ENCODE measurements at regions not wholly inside any gene's neighbourhood (a gene's known extent, or its start where the extent isn't known, plus 50 kb on each side); places are given as distances from the start of the nearest gene placed in this dataset.

DNA sequence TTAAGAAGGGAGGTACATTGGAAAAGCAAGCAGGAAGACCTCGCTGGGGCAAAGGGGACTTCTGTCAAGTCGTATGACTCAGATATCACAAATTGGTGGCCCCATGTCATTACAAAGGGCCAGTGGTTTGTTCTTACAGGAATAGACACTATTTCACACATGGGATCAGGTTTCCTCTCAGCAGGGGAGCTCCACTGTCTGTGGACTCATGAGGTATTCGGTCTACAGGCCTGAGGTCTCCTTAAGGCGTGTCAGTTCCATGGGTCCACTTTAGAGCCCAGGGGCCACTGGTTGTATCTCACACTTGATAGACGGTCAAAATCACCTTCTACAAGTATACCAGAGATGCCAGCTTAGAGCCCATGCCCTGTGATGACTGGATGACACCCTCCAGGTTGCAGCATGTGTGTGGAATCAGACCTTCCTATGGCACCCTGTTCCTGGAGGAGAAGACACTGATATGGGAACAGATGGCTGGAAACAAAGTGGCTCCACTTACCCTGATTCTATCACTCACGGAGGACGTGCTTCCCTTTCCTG, 288.1 kb upstream of the B3GAT1 start:
- ChIA-PET POLR2A (no interaction called here), CTCF (no interaction called here)
- no peak for DNase-seq (ENCODE audit: low read depth, low spot score)
- TF ChIP-seq, protein P1, sequence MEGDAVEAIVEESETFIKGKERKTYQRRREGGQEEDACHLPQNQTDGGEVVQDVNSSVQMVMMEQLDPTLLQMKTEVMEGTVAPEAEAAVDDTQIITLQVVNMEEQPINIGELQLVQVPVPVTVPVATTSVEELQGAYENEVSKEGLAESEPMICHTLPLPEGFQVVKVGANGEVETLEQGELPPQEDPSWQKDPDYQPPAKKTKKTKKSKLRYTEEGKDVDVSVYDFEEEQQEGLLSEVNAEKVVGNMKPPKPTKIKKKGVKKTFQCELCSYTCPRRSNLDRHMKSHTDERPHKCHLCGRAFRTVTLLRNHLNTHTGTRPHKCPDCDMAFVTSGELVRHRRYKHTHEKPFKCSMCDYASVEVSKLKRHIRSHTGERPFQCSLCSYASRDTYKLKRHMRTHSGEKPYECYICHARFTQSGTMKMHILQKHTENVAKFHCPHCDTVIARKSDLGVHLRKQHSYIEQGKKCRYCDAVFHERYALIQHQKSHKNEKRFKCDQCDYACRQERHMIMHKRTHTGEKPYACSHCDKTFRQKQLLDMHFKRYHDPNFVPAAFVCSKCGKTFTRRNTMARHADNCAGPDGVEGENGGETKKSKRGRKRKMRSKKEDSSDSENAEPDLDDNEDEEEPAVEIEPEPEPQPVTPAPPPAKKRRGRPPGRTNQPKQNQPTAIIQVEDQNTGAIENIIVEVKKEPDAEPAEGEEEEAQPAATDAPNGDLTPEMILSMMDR (IDR thresholded peaks at IDR 0.05; ENCODE audit: insufficient read depth, low read length, missing control alignments), result no peak
- no peak overlapping the region for H3K4me3 ChIP-seq (ENCODE audit: low read depth, low read length)

DNA sequence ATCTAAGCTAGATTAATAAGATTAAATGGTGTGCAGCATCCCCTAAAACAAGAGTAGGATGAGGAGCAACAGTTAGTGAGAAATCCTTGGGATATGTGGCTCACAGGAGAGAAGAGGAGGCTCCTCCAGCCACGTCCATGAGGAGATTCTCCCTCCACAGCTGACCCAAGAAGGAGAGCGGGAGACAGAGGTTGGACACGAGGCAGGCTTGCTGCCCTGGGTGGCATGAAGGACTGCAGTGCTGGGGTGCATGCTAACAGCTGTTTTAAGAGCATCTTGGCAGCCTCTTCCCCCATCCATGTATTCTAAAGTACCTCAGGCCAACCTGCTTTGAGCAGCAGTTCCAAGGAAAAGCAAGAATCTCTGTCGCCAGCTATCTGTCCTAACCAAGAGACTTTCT, 284.4 kb upstream of the B3GAT1 start:
- H3K4me3 ChIP-seq (ENCODE audit: low read depth, low read length), result no peak overlapping the region
- DNase-seq (ENCODE audit: low read depth, low spot score), result no peak
- TF ChIP-seq, protein P1 (IDR thresholded peaks at IDR 0.05; ENCODE audit: insufficient read depth, low read length, missing control alignments), result no peak
- CTCF ChIA-PET, result no interaction called here
- POLR2A ChIA-PET, result no interaction called here

DNA sequence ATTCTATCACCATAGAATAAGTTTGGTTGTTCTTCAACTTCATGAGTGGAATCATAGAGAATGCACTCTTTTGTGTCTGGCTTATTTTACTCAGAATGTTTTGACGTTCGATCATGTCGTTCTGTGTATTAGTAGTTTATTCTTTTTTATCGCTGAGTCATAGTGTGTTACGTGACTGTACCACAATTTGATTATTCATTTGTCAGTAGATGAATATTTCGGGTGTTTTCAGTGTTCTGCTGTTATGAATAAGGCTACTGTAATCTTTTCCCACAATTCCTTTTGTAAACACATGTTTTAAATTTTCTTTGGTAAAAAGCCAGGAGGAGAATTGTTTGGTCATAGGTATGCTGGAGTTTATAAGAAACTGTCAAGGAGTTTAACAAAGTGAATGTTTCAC, 279.9 kb upstream of the B3GAT1 start:
- ChIA-PET POLR2A (no interaction called here), CTCF (no interaction called here)
- TF ChIP-seq, protein P1 (IDR thresholded peaks at IDR 0.05; ENCODE audit: insufficient read depth, low read length, missing control alignments), result no peak
- no peak for DNase-seq (ENCODE audit: low read depth, low spot score)
- no peak overlapping the region for H3K4me3 ChIP-seq (ENCODE audit: low read depth, low read length)

DNA sequence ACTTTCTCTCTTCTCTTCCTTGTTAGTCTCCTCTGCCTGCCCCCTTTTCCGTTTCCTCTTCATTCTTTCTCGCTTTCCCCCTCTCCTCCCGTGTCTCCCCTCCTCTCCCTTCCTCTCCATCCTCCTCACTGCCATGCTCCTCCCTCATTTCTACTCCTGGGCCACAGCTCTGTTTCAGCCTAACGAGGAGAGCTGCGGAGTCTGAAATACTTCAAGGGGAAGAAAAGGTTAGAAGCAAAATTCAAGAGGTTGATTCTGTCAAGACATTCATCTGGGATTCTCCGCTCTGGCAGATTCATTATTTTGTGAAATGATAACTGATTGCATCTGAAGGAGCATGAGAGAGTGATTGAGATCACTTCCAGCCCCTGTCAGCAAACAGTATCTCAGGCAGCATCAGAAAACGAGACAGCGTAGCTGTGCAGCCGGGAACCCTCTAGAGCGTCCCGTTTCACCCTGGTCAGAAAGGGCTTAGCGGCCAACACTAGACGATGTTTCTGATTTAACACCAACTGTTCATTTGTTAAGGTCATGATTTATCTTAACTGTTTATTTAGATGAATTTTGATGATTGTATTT, 279.3 kb upstream of the B3GAT1 start:
- ChIA-PET CTCF (no interaction called here), POLR2A (no interaction called here)
- DNase-seq (ENCODE audit: low read depth, low spot score), result no peak
- no peak overlapping the region for H3K4me3 ChIP-seq (ENCODE audit: low read depth, low read length)
- TF ChIP-seq, protein P1 (IDR thresholded peaks at IDR 0.05; ENCODE audit: insufficient read depth, low read length, missing control alignments), result no peak

DNA sequence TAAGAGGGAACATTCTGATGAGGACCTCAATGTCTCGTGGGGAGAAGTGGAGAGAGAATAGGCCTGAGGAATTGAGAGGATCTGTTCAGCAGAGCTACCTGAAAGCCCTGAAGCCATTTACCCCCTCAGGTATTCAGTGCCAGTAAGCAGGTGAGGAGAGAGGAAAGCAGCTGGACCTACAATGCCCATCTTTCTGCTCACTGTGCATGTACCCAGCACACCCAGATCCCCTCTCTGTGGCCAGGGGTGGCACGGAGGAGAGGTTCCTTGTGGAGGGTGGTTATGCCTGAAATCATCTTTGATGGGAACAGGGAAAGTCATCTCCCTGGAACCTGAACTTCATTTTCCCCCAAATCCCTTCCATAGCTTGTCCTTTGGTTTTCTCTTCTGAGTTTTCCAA, 277.8 kb upstream of the B3GAT1 start:
- POLR2A ChIA-PET, result no interaction called here

DNA sequence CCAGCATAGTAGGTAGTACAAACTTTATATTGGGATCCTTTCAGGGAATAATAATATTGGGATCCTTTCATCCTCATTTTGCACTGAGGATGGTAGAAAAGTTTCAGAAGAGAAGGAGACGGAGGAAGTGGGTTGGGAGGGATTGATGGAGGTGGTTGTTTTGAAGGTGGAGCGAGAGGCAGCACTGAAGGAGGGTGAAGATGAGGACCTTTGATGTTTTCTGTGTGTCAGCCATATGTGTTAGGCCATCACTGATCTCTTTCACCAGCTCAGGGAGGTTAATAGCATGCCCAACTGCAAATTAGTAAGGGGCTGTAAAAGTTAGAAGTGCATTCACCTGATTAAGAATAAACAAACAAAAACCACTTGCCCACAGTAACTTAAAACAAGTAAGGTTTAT, 275.5 kb upstream of the B3GAT1 start:
- TF ChIP-seq, protein P1 (IDR thresholded peaks at IDR 0.05; ENCODE audit: insufficient read depth, low read length, missing control alignments), result no peak
- ChIA-PET POLR2A (no interaction called here), CTCF (no interaction called here)
- H3K4me3 ChIP-seq (ENCODE audit: low read depth, low read length), result no peak overlapping the region
- DNase-seq (ENCODE audit: low read depth, low spot score), result no peak

More for the DNA sequence above, 277.8 kb upstream of the B3GAT1 start:
- TF ChIP-seq, protein P1 (IDR thresholded peaks at IDR 0.05; ENCODE audit: insufficient read depth, low read length, missing control alignments), result no peak
- H3K4me3 ChIP-seq (ENCODE audit: low read depth, low read length), result no peak overlapping the region
- DNase-seq (ENCODE audit: low read depth, low spot score), result no peak
- CTCF ChIA-PET, result no interaction called here

All from AG04449 (cell line).